Keratinocyte (primary cell): ENCODE measurements at regions not wholly inside any gene's neighbourhood (a gene's known extent, or its start where the extent isn't known, plus 50 kb on each side); places are given as distances from the start of the nearest gene placed in this dataset.

Source experiments
- DNase-seq: peaks from one replicate; pipeline ENCODE4 v3.0.0-alpha.2; 2011; ENCODE audit warnings: low read depth, missing footprints, low spot score
- FAIRE-seq: peaks from 2 replicates; lab custom pipeline; 2011; peaks lifted over from hg19 to GRCh38; lab: Jason Lieb, UNC
- H2AFZ ChIP-seq: 2 replicates; pipeline ENCODE4 v1.6.0; 2012; ENCODE audit warnings: low read length, control low read depth, inconsistent platforms; ENCODE audit not compliant: control insufficient read depth
- H3K27ac ChIP-seq: 2 replicates; pipeline ENCODE4 v1.5.1; 2011; ENCODE audit warnings: low read length; ENCODE audit not compliant: control insufficient read depth, insufficient read depth
- H3K27me3 ChIP-seq: 3 replicates; pipeline ENCODE4 v1.6.0; 2011; ENCODE audit warnings: low read length; ENCODE audit not compliant: control insufficient read depth, insufficient read depth; ENCODE audit errors: extremely low read depth
- H3K36me3 ChIP-seq, 2 experiments: 2 replicates in 1 of 2; 3 replicates in 1 of 2; pipeline ENCODE4 v1.5.1; 2011; ENCODE audit warnings: low read length in 2 of 2, mild to moderate bottlenecking in 1 of 2; ENCODE audit not compliant: control insufficient read depth in 2 of 2, insufficient read depth in 2 of 2; ENCODE audit errors: extremely low read depth in 1 of 2
- H3K4me1 ChIP-seq: 3 replicates; pipeline ENCODE4 v1.5.1; 2011; ENCODE audit warnings: low read length; ENCODE audit not compliant: control insufficient read depth, insufficient read depth; ENCODE audit errors: extremely low read depth
- H3K4me2 ChIP-seq: 3 replicates; pipeline ENCODE4 v1.6.0; 2011; ENCODE audit warnings: low read depth, low read length; ENCODE audit not compliant: control insufficient read depth, insufficient read depth; ENCODE audit errors: extremely low read depth
- H3K4me3 ChIP-seq, 3 experiments: fragments of 200-600 bp in 1 of 3; sonication (generic) in 1 of 3; 2 replicates in 2 of 3; 3 replicates in 1 of 3; pipeline ENCODE4 v1.5.1; 2011 to 2016; ENCODE audit warnings: low read length in 3 of 3, mild to moderate bottlenecking in 3 of 3, control low read depth in 2 of 3, inconsistent platforms in 1 of 3, low read depth in 1 of 3, mixed read lengths in 1 of 3, mixed run types in 1 of 3, moderate library complexity in 1 of 3; ENCODE audit not compliant: control insufficient read depth in 2 of 3, insufficient read depth in 2 of 3; ENCODE audit errors: extremely low read depth in 1 of 3
- H3K79me2 ChIP-seq: 2 replicates; pipeline ENCODE4 v1.6.0; 2012; ENCODE audit warnings: low read length; ENCODE audit not compliant: control insufficient read depth, insufficient read depth
- H3K9ac ChIP-seq: 3 replicates; pipeline ENCODE4 v1.6.0; 2011; ENCODE audit warnings: low read length; ENCODE audit not compliant: control insufficient read depth, insufficient read depth; ENCODE audit errors: extremely low read depth
- H3K9me1 ChIP-seq: 3 replicates; pipeline ENCODE4 v1.6.0; 2011; ENCODE audit warnings: low read length; ENCODE audit not compliant: control insufficient read depth, insufficient read depth; ENCODE audit errors: extremely low read depth
- H3K9me3 ChIP-seq: 2 replicates; pipeline ENCODE4 v1.5.1; 2012; ENCODE audit warnings: low read depth, low read length; ENCODE audit not compliant: control insufficient read depth
- H4K20me1 ChIP-seq: 3 replicates; pipeline ENCODE4 v1.6.0; 2011; ENCODE audit warnings: low read length; ENCODE audit not compliant: control insufficient read depth, insufficient read depth; ENCODE audit errors: extremely low read depth
- EZH2 ChIP-seq: IDR thresholded peaks from one replicate; pipeline ENCODE4 v1.6.1; 2012; ENCODE audit warnings: inconsistent platforms, mild to moderate bottlenecking, low read length, moderate library complexity
- dilution Hi-C: fragments of 300-500 bp; cut with MboI; formaldehyde crosslinking; loops from one replicate; pipeline ENCODE4 v1.7.0; 2020; ENCODE audit warnings: low sequenced_read_pairs; ENCODE audit not compliant: extremely low pct_ligation_motif_present
- TF ChIP-seq, protein P1 (sequence below), 3 experiments: IDR thresholded peaks in 1 of 3; conservative IDR thresholded peaks in 1 of 3; optimal IDR thresholded peaks in 1 of 3; 2 replicates in 2 of 3; 3 replicates in 1 of 3; pipeline versions ENCODE3 to v1.5.1; 2011; ENCODE audit warnings: low read length in 3 of 3, mild to moderate bottlenecking in 3 of 3, moderate library complexity in 2 of 3, control low read depth in 1 of 3, inconsistent platforms in 1 of 3; ENCODE audit not compliant: insufficient read depth in 2 of 3; ENCODE audit errors: extremely low read depth in 1 of 3

DNA sequence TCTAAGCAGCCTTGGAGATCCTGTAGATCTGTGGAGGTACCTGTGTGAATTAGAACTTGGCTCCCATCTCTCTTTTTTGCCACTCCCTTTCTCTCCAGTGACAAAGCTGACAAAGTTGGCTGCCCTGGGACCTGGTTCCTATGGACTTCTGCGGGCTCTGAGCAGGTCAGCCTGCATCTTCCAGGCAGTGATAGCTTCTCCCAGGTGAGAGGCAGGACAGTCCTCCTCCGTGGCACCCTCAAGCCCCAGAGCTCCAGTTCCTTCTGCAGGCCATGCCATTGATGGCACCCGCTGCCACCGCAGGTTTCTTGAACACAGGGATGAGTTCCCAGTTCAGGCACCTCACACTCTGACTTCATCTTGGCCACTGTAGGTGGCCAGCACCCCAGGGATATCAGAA is 73.5 kb upstream of the GRB10 start:
- Histone ChIP-seq H4K20me1 (no peaks in the 10 kb centered on the region), H3K27me3 (peaks cover 30% of the 10 kb centered on the region), H3K27ac (no peak overlapping the region), H3K4me1 (no peaks in the 10 kb centered on the region), H2AFZ (no peak overlapping the region), H3K79me2 (no peaks in the 10 kb centered on the region), H3K9me1 (no peaks in the 10 kb centered on the region), H3K9ac (no peak overlapping the region), H3K9me3 (no peaks in the 10 kb centered on the region), H3K4me3 (no peak overlapping the region), H3K4me2 (no peak overlapping the region), H3K36me3 (no peaks in the 10 kb centered on the region)
- DNase-seq (no peak), FAIRE-seq (no peak)
- dilution Hi-C loops = no loop called here
- TF ChIP-seq, protein P1, sequence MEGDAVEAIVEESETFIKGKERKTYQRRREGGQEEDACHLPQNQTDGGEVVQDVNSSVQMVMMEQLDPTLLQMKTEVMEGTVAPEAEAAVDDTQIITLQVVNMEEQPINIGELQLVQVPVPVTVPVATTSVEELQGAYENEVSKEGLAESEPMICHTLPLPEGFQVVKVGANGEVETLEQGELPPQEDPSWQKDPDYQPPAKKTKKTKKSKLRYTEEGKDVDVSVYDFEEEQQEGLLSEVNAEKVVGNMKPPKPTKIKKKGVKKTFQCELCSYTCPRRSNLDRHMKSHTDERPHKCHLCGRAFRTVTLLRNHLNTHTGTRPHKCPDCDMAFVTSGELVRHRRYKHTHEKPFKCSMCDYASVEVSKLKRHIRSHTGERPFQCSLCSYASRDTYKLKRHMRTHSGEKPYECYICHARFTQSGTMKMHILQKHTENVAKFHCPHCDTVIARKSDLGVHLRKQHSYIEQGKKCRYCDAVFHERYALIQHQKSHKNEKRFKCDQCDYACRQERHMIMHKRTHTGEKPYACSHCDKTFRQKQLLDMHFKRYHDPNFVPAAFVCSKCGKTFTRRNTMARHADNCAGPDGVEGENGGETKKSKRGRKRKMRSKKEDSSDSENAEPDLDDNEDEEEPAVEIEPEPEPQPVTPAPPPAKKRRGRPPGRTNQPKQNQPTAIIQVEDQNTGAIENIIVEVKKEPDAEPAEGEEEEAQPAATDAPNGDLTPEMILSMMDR (optimal IDR thresholded peaks at IDR 0.05 in 1 of 3, IDR thresholded peaks at IDR 0.05 in 1 of 3, conservative IDR thresholded peaks at IDR 0.05 in 1 of 3; ENCODE audit: extremely low read depth in 1 of 3, insufficient read depth in 2 of 3, low read length in 3 of 3) = no peak
- TF ChIP-seq EZH2 = no peak

- dilution Hi-C loops = no loop called here
Observed at GRCh38 chr7:50855526-50855925, 72.8 kb upstream of the GRB10 start.

More at GRCh38 chr7:50855526-50855925, 72.8 kb upstream of the GRB10 start:
- Histone ChIP-seq H3K9me1 (no peaks in the 10 kb centered on the region), H3K36me3 (no peaks in the 10 kb centered on the region), H3K27me3 (peaks cover 27% of the 10 kb centered on the region), H2AFZ (no peak overlapping the region), H3K4me2 (no peak overlapping the region), H4K20me1 (no peaks in the 10 kb centered on the region), H3K4me3 (no peak overlapping the region), H3K9ac (no peak overlapping the region), H3K9me3 (no peaks in the 10 kb centered on the region), H3K79me2 (no peaks in the 10 kb centered on the region), H3K4me1 (no peaks in the 10 kb centered on the region), H3K27ac (no peak overlapping the region)
- no peak for DNase-seq
- no peak for FAIRE-seq
- TF ChIP-seq EZH2 = no peak
- TF ChIP-seq, protein P1 (optimal IDR thresholded peaks at IDR 0.05 in 1 of 3, IDR thresholded peaks at IDR 0.05 in 1 of 3, conservative IDR thresholded peaks at IDR 0.05 in 1 of 3; ENCODE audit: extremely low read depth in 1 of 3, insufficient read depth in 2 of 3, low read length in 3 of 3) = no peak
